Dendritic cell treated with granulocyte-macrophage colony-stimulating factor and Interleukin-4, amounts not matched to agents 40 ng/mL and 50 ng/mL, for 4 days (primary cell): ENCODE measurements at regions not wholly inside any gene's neighbourhood (a gene's known extent, or its start where the extent isn't known, plus 50 kb on each side); places are given as distances from the start of the nearest gene placed in this dataset.
"Not testable (repeated sequence)": the region's sequence is repeated elsewhere in the genome, so short reads cannot be mapped to it uniquely, and the experiment has no call there.

Experiments
- H3K27ac Mint-ChIP-seq: one replicate; pipeline ENCODE4 v1.8.0; 2022; ENCODE audit warnings: mild to moderate bottlenecking, mixed read lengths
- H3K27me3 Mint-ChIP-seq: one replicate; pipeline ENCODE4 v1.8.0; 2022; ENCODE audit warnings: mild to moderate bottlenecking, mixed read lengths
- H3K36me3 Mint-ChIP-seq: one replicate; pipeline ENCODE4 v1.8.0; 2022; ENCODE audit warnings: low read depth, mixed read lengths
- H3K4me1 Mint-ChIP-seq: one replicate; pipeline ENCODE4 v1.8.0; 2022; ENCODE audit warnings: low read depth, mixed read lengths
- H3K4me3 Mint-ChIP-seq: one replicate; pipeline ENCODE4 v1.8.0; 2022; ENCODE audit warnings: mild to moderate bottlenecking, moderate library complexity, mixed read lengths
- H3K9me3 Mint-ChIP-seq: one replicate; pipeline ENCODE4 v1.8.0; 2022; ENCODE audit warnings: mixed read lengths
- intact Hi-C: fragments of 100-400 bp; cut with micrococcal nuclease; formaldehyde crosslinking; loops from one replicate; pipeline ENCODE4 v1.15.0; 2022

DNA sequence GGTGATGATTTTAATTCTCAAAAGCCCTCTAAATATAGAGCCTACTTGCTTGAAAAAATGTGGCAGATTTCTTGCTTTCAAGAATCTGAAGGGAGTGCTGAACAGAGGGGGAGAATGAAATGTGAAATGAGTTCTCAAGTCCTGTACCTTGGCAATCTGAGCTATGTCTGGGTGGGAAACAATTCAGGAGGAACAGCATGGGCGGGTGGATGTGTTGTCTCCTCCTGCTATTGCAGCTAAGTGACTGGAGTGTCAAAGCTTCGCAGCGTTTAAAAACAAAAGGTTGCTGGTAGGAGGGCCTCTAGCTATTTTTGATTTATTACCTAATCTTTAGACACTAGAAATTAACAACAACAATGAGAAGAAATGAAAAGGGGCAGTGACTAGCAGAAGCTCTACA is 102.5 kb upstream of the ARG1 start:
- Mint-ChIP-seq H3K9me3 (peaks cover 8% of the 10 kb centered on the region), H3K36me3 (no peaks in the 10 kb centered on the region), H3K4me3 (no peak overlapping the region), H3K27me3 (no peaks in the 10 kb centered on the region), H3K4me1 (no peaks in the 10 kb centered on the region), H3K27ac (no peak overlapping the region)
- intact Hi-C loops: no loop called here

DNA sequence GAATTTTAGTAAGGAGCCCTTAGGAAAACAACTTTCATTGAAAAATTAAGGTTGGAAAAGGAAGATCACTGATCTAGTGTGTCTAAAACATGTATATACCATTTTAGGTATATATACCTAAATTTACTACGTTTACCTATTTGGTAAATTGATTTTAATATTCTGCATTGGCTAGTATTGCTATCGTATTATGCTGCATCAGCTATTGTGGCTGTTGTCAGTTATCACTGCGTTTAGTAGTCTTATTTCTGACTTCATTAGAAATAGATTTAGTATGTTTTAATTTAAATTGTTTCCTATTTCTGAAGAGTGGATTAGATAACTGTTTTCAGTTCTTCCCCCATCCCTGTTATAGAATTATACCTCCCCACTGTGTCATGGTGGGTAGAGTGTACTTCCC is 101.7 kb upstream of the ARG1 start:
- H3K27ac Mint-ChIP-seq: no peak overlapping the region
- intact Hi-C loops: no loop called here
- H3K4me3 Mint-ChIP-seq: no peak overlapping the region
- peaks cover 8% of the 10 kb centered on the region for H3K9me3 Mint-ChIP-seq
- no peaks in the 10 kb centered on the region for H3K4me1 Mint-ChIP-seq
- no peaks in the 10 kb centered on the region for H3K36me3 Mint-ChIP-seq
- no peaks in the 10 kb centered on the region for H3K27me3 Mint-ChIP-seq

- H3K4me3 Mint-ChIP-seq, H3K27me3 Mint-ChIP-seq, H3K27ac Mint-ChIP-seq, H3K9me3 Mint-ChIP-seq, intact Hi-C loops, H3K36me3 Mint-ChIP-seq, H3K4me1 Mint-ChIP-seq: not testable (repeated sequence)
Measured at GRCh38 chr6:131473303-131473702, 99.7 kb upstream of the ARG1 start.

DNA sequence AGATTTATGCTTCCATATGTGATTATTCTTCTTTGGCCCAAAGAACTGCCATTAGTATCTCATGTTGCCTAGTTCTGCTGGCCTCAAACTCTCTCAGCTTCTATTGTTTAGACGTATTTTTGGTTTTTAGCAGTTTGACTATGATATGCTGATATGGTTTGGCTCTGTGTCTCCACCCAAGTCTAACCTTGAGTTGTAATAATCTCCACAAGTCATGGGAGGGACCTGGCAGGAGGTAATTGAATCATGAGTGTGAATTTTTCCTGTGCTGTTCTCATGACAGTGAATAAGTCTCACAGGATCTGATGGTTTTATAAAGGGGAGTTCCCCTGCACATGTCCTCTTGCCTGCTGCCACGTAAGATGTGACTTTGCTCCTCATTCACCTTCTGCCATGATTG is 96.7 kb upstream of the ARG1 start:
- Mint-ChIP-seq H3K27ac (no peak overlapping the region), H3K4me1 (no peaks in the 10 kb centered on the region), H3K27me3 (no peaks in the 10 kb centered on the region), H3K36me3 (no peaks in the 10 kb centered on the region), H3K9me3 (peaks cover 8% of the 10 kb centered on the region), H3K4me3 (no peak overlapping the region)
- intact Hi-C loops: no loop called here

GRCh38 chr6:131478740-131479211 is 94.2 kb upstream of the ARG1 start:
- H3K36me3 Mint-ChIP-seq, H3K27me3 Mint-ChIP-seq, intact Hi-C loops, H3K9me3 Mint-ChIP-seq, H3K4me3 Mint-ChIP-seq, H3K27ac Mint-ChIP-seq, H3K4me1 Mint-ChIP-seq: not testable (repeated sequence)

DNA sequence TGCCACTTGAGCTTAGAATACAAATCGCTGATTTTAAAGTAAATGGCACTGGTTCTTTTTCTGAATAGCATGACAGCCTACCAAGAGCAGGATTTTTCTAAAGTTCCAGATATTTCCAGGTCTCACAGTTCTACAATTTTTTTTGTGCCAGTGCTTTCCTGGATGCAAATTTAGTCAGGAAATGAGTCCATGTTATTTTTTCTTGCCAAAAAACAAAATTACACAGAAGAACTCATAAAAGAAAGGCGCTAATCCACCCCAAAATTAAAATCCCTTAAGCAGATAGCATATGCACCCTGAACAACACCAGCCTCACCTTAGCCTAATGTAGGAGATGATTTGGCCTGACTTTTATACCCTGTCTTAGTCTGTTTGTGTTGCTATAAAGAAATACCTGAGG is 86.4 kb upstream of the ARG1 start:
- no peaks in the 10 kb centered on the region for H3K27me3 Mint-ChIP-seq

GRCh38 chr6:131488780-131489179 is 84.2 kb upstream of the ARG1 start:
- Mint-ChIP-seq H3K4me1 (no peaks in the 10 kb centered on the region), H3K36me3 (no peaks in the 10 kb centered on the region), H3K27me3 (no peaks in the 10 kb centered on the region), H3K9me3 (no peaks in the 10 kb centered on the region), H3K27ac (no peak overlapping the region), H3K4me3 (no peak overlapping the region)
- intact Hi-C loops: no loop called here

More for the DNA sequence above, 86.4 kb upstream of the ARG1 start:
- intact Hi-C loops: no loop called here
- Mint-ChIP-seq H3K4me3 (no peak overlapping the region), H3K9me3 (no peaks in the 10 kb centered on the region), H3K27ac (no peak overlapping the region), H3K4me1 (no peaks in the 10 kb centered on the region), H3K36me3 (no peaks in the 10 kb centered on the region)

DNA sequence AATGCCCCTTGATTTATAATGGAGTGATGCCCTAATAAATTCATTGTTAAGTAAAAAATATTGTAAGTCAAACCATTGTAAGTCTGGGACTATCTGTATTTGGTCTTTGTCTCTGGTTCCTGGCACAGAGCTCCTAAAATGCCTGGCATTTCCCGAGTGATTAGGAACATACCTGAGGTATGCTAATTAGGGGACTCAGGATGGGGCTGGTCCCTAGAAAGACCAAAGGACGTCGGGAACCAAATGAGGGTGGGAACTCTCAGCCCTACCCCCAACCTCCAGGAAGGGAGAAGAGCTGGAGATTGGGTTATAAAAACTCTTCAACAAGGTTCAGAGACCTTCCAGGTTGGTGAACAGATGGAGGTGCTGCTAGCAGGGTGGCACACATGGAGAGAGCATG is 82.6 kb upstream of the ARG1 start:
- H3K9me3 Mint-ChIP-seq: no peaks in the 10 kb centered on the region
- H3K4me1 Mint-ChIP-seq: no peaks in the 10 kb centered on the region
- H3K36me3 Mint-ChIP-seq: no peaks in the 10 kb centered on the region
- H3K27ac Mint-ChIP-seq: no peak overlapping the region
- H3K27me3 Mint-ChIP-seq: no peaks in the 10 kb centered on the region
- no peak overlapping the region for H3K4me3 Mint-ChIP-seq
- intact Hi-C loops: no loop called here

GRCh38 chr6:131492932-131493573 is 80.0 kb upstream of the ARG1 start:
- Mint-ChIP-seq H3K9me3 (no peaks in the 10 kb centered on the region), H3K27ac (no peak overlapping the region), H3K36me3 (no peaks in the 10 kb centered on the region), H3K27me3 (no peaks in the 10 kb centered on the region), H3K4me1 (no peaks in the 10 kb centered on the region), H3K4me3 (no peak overlapping the region)
- intact Hi-C loops: no loop called here

- H3K4me1 Mint-ChIP-seq, H3K27ac Mint-ChIP-seq, intact Hi-C loops, H3K36me3 Mint-ChIP-seq, H3K4me3 Mint-ChIP-seq, H3K27me3 Mint-ChIP-seq: not testable (repeated sequence)
- peaks cover 13% of the 10 kb centered on the region for H3K9me3 Mint-ChIP-seq
Measured at GRCh38 chr6:131504387-131504786, 68.6 kb upstream of the ARG1 start.

DNA sequence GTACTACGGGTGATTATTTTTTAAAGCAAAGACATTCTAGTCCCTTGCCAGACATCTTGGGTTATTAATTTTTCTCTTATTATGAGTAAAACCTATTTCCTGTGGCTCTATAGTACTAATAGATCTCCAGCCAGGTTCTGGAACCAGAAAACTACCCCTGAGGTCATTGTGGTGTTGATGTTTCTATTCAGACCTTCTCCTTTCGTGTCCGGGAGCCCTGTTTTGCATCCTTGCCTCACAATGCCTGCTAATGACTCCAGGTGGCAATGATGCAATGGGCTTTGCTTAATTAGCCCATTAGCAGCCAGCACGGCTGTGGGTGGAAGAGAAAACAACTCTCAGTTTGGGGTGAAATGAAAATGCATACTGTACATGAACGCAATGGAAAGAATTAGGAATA is 62.9 kb upstream of the ARG1 start:
- H3K9me3 Mint-ChIP-seq: peaks cover 13% of the 10 kb centered on the region
- no peaks in the 10 kb centered on the region for H3K4me1 Mint-ChIP-seq
- no peak overlapping the region for H3K27ac Mint-ChIP-seq
- intact Hi-C loops: no loop called here
- no peaks in the 10 kb centered on the region for H3K36me3 Mint-ChIP-seq
- no peak overlapping the region for H3K4me3 Mint-ChIP-seq
- no peaks in the 10 kb centered on the region for H3K27me3 Mint-ChIP-seq

GRCh38 chr6:131510591-131510990 is 62.4 kb upstream of the ARG1 start:
- intact Hi-C loops: no loop called here
- no peak overlapping the region for H3K27ac Mint-ChIP-seq
- H3K4me1 Mint-ChIP-seq: no peaks in the 10 kb centered on the region
- no peak overlapping the region for H3K4me3 Mint-ChIP-seq
- peaks cover 13% of the 10 kb centered on the region for H3K9me3 Mint-ChIP-seq
- no peaks in the 10 kb centered on the region for H3K36me3 Mint-ChIP-seq
- H3K27me3 Mint-ChIP-seq: no peaks in the 10 kb centered on the region

DNA sequence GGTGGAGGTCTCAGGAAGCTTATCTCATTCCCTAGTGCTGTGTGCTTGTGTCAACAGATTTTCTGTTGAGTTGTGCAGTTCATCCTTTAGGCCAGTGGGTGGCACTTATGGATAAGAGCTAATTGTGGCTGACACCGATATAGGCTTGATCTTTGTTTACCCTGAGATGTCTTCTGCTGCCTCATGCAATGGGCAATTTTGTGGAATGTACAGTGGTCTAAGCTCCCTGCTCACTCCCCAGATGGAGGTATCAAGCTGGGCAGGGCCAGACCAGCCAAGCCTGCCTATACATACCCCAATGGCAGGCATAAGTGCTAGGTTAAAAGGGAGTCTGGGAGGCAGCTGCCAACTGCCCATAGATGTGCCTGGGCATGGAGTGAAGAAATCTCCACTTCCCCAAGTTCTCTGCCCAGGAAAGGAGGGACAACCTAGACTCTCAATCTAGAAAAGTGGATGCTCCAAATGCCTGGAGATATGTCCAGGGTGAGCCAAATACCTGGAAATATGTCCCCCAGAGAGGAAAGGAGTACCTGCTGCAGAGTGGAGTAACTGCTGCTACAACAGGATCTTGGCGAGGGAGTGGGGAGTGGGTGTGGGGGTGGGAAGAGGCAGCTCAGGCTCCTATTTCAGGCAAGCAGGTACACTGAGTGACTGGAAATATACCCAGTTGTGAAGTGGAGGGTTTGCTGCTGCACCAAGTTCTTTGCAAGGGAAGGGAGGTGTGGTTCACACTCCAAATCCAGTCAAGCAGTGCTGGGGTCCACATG is 53.2 kb upstream of the ARG1 start:
- no peak overlapping the region for H3K27ac Mint-ChIP-seq

More for the DNA sequence above, 53.2 kb upstream of the ARG1 start:
- Mint-ChIP-seq H3K27me3 (no peaks in the 10 kb centered on the region), H3K9me3 (peaks cover 3% of the 10 kb centered on the region), H3K4me3 (no peak overlapping the region), H3K4me1 (no peaks in the 10 kb centered on the region), H3K36me3 (no peaks in the 10 kb centered on the region)
- intact Hi-C loops: no loop called here
